ENCODE measurements at regions not wholly inside any gene's neighbourhood (a gene's known extent, or its start where the extent isn't known, plus 50 kb on each side); places are given as distances from the start of the nearest gene placed in this dataset.

GRCh38 chr6:95511404-95511803, 65.9 kb upstream of the MANEA start:
- DNase-seq: no peak

DNA sequence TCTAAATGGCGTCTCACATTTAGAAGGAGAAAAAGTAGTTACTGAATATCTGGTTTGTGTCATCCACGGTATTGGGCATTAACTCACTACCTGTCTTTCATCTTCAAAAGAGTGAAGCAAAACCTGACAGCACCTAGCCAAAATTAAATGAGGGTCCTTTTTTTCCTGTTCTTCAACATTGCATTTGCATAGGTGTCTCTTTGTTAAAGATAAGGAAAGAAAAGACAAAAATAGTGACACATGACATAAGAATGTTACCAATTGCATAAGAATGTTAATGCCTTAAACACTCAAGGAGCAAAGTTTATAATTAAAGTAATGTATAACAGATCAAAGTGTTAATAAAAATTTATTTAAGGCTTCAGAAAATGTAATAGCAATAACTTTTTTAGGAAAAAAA, 61.4 kb upstream of the MANEA start:
- no peak for DNase-seq

GRCh38 chr6:95517004-95517403, 60.3 kb upstream of the MANEA start:
- no peak for DNase-seq

DNA sequence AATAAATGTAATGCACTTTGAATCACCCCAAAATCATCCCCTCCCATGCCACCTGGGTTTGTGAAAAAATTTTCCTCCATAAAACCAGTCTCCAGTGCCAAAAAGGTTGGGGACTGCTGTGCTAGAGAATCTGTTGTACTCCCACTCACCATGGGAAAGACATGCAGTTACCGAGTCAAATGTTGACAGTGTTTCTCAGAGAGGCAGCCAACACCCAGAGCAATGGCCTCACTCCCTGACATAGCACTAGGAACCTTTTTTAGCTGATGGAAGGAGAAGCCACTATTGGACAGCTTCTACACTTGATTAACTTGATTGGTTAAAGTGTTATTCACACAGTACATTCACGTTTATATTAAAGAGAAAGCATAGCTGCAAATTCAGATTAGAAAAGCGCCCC, 59.8 kb upstream of the MANEA start:
- DNase-seq: no peak

- no peak for DNase-seq
These were observed 58.6 kb upstream of the MANEA start for GRCh38 chr6:95518630-95519227.

- no peak for DNase-seq
These were observed 57.9 kb upstream of the MANEA start for GRCh38 chr6:95519228-95520037.

DNA sequence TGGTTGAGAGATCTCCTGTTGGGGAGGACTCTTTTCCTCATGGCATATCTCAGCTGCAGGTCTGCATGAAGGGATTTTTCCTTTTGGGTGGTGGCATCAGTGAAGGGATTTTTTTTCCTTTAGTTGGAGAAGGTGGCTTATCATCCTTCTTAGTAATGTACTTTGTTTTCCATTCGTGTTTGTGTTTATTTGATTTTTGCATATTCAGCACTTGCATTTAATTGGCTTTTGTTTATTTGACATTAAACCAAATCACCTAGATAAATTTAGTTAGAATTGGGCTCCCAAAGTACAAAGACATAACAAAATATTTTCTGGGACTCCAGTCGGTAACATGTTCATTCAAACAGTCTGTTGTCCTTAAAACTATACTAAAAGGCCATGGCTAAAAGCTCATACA, 56.2 kb upstream of the MANEA start:
- no peak for DNase-seq
